ELR (cell line): ENCODE measurements at regions not wholly inside any gene's neighbourhood (a gene's known extent, or its start where the extent isn't known, plus 50 kb on each side); places are given as distances from the start of the nearest gene placed in this dataset.
"Not testable (repeated sequence)": the region's sequence is repeated elsewhere in the genome, so short reads cannot be mapped to it uniquely, and the experiment has no call there.

ENCODE experiments used
- DNase-seq: peaks from one replicate; pipeline ENCODE4 v3.0.0-alpha.2; 2015; ENCODE audit warnings: low read depth

GRCh38 chr21:29396951-29397455 lies 98.3 kb downstream of the BACH1 start:
- no peak for DNase-seq

- DNase-seq, result no peak
Observed at GRCh38 chr21:29403301-29403700, 104.6 kb downstream of the BACH1 start.

GRCh38 chr21:29403922-29404538 lies 105.3 kb downstream of the BACH1 start:
- DNase-seq, result no peak

DNA sequence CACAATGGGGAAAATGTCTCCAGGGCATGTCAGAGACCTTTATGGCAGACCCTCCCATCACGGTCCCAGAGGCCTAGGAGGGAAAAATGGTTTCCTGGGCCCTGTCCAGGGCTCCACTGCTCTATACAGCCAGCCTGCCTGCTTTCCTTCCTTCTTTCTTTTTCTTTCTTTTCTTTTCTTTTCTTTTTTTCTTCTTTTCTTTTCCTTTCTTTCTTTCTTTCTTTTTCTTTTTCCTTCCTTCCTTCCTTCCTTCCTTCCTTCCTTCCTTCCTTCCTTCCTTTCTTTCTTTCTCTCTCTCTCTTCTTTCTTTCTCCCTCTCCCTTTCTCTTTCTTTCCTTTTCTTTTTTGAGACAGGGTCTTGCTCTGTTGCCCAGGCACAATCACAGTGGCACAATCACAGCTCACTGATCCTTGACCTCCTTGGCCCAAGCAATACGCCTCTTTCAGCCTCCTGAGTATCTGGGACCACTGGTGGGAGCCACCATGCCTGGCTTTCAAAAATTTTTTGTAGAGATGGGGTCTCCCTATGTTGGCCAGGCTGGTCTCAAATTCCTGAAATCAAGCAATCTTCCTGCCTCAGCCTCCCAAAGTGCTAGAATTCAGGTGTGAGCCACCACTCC lies 106.9 kb downstream of the BACH1 start:
- no peak for DNase-seq

GRCh38 chr21:29406385-29406784 lies 107.7 kb downstream of the BACH1 start:
- no peak for DNase-seq

GRCh38 chr21:29407571-29407970 lies 108.8 kb downstream of the BACH1 start:
- no peak for DNase-seq

DNA sequence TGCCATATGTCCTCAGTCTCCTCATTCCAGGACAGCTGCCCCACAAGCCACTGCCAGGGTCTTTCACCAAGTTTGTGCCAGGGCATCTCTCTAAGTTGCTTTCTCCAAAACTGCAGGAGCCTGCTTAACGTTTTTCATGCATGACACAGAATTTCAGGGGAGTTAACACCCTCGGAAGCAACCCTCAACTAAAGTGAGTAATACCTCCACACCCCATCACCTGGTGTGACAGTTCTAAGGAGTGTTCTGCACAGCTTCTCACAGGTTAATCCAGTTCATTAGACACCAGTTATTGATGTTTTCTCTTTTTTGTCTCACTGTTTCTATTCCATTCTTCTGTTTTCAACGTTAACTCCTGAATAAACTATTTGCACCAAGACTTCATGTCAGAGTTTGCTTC lies 115.0 kb downstream of the BACH1 start:
- no peak for DNase-seq

- peak; percentile 13 for DNase-seq
Observed at GRCh38 chr21:29416268-29416667, 117.5 kb downstream of the BACH1 start.

- no peak for DNase-seq
Observed at GRCh38 chr21:29418813-29419212, 120.1 kb downstream of the BACH1 start.

GRCh38 chr21:29419422-29419821 lies 120.7 kb downstream of the BACH1 start:
- DNase-seq, result no peak

DNA sequence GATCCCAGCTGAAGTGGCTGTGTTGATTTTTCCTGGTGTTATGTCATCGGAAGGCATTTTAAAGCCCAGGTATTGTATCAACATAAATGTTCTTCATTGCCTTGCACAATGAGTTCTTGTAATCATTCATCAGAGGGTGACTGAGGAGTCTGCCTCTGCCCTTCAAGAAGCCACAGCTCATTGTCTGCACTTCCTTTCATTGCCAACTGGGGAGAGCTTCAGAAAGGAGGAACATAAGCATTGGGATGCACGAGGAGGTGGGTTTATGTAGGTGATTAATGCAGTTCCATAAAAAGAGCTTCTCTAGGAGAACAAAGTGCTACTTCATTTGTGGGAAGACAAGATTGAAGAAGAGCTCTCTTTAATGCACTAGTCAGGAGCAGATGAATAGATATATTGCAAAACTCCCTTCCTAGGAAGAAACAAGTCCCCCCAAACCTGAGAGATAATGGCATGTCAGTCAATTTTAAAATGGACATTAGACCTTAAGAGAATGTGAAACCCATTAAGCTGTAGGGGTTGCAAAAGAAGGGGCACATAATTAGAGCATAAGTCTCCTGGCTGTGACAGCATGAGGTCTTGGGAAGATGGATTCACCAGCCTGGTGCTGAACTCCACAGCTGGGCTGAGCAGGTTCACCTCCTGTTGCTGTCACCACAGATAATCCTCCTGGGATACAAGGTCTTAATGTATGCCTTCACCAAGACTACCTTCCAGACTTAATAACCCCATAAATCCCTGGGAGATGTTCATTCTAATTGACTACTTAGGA lies 124.6 kb downstream of the BACH1 start:
- no peak for DNase-seq

DNA sequence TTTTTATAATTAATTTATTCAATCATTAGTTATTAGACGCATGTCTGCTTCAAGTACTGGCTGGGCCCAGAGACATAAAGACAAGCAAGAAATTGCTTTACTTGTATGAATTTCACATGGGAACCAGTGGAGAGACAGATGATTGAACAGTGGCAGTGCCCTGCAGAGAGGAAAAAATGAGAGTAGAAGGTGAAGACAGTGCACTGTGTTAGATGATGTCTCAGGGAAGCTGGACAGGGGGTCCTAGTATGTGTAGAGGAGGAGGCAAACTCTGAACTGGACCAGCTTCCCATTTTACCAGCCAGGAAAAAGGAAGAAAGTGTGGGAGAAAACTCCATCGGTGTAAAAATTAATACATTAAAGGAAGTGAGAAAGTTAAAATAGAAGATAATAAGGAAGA lies 126.0 kb downstream of the BACH1 start:
- no peak for DNase-seq

DNA sequence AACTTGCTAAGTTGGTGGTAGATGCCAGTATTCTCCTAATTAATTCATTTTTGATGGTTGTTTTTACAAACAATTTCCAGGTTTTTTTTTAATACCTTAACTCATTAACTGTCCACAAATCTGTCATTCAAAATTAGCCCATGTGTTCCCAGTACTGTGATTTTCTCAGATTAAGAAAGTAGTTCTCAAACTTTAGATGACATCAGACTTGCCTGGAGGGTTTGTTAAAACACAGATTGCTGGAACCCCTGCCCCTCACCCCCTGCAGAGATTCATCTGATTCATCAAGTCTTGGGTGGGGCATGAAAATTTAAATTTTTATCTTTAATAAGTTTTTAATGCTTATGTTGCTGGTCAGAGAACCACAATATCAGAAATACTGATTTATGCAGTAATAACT lies 130.5 kb downstream of the BACH1 start:
- DNase-seq, result no peak

- DNase-seq, result no peak
Observed at GRCh38 chr21:29430030-29430429, 131.3 kb downstream of the BACH1 start.

GRCh38 chr21:29430576-29430975 lies 131.9 kb downstream of the BACH1 start:
- no peak for DNase-seq

DNA sequence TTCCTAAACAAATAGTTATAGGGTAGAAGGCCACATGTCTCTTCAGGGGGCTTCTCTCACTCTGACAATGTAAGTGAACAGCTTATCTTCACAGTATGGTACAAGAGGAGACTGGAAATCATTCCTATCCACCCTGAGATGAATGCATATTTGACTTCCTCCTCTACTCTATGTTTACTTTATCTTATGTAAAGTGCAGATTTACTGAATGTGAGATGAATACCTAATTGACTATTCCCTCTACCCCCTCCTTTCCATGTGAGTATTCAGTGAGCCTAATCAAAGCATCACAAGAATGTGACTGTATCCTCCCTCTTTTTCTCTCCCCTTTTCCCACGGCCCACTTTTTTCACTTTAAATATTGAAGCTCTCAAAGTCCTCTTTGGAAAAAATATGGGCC lies 132.5 kb downstream of the BACH1 start:
- no peak for DNase-seq

DNA sequence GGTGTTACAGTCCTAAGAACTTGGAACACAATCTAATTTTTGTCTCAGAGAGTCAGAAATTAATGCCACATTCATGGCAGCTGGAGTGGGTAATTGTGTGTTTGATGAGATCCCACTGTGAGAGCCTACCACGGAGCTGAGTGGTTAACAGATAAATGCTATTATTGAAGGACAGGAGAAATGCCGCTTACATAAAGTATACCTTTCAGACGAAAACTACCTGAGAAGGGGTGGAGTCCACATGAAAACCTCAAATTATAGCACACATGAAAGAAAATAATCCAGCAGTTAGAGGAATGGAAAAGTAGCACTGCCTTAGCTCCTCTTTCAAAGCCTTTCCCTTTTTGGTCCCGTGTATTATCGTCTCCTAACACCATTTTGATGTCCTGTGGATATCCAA lies 133.0 kb downstream of the BACH1 start:
- DNase-seq, result no peak

GRCh38 chr21:29433366-29434059 lies 134.8 kb downstream of the BACH1 start:
- no peak for DNase-seq

GRCh38 chr21:29434081-29434480 lies 135.4 kb downstream of the BACH1 start:
- DNase-seq, result no peak

DNA sequence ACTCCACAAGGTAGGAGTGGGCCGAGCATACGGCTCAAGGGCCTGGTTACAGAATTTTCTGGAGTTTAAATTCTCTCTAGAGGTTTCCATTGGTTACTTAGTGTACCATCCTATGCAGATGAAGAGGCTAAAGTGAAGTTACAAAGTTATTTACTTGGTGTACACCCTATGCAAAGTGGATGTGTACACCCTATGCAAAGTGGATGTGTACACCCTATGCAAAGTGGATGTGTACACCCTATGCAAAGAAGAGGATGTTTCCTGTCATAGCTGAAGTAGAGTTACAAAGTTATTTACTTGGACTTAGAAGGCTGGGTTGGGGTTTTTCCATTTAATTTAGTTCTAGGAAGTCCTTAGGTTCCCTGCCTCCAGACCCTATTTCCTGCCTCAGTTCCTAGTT lies 136.3 kb downstream of the BACH1 start:
- DNase-seq, result not testable (repeated sequence)

DNA sequence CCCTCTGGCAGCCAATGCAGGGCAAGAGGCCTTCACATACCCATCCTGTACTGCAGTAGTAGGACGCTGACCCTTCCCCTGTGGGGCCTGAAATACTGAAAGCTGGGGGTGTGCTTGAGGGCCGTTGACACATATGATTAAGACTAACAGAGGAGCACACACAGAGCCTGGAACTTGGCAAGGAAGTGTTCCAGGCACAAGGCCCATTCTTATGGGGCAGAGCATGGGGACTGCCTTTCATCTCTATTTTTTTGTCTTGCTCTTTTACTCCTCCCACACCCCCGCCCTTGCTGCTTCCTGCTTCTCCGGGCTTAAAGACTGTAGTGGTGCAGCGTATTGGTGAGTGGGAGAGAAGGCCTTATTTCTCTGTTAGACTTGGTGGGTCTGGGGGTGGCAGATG lies 137.4 kb downstream of the BACH1 start:
- no peak for DNase-seq

GRCh38 chr21:29436650-29437049 lies 137.9 kb downstream of the BACH1 start:
- no peak for DNase-seq

DNA sequence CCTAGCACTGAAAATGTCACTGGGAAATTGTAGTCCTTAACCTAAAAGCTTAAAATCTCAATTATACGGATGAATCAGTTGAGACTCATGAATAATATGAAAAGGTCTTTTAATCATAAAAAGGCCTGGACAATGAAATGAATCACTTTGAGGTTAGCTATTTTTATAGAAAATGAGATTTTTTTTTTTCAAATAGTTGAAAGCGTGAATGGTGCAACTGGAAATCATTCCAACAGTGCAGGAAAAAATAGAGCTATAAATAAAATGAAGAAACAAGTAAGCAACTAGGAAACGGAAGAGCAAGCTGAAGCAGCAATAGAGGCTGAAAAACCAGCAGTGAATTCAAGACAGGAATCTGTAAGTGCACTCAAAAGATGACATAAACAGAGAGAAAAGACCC lies 142.9 kb downstream of the BACH1 start:
- no peak for DNase-seq
